Ishikawa (cell line): ENCODE measurements at regions not wholly inside any gene's neighbourhood (a gene's known extent, or its start where the extent isn't known, plus 50 kb on each side); places are given as distances from the start of the nearest gene placed in this dataset.
A peak's percentile ranks its signal among the peaks of the same experiment; 100 is the strongest.

Experiments used
- CREB1 ChIP-seq: IDR thresholded peaks from 2 replicates; pipeline ENCODE4 v1.6.1; 2012; ENCODE audit warnings: low read depth
- FOXM1 ChIP-seq: IDR thresholded peaks from 2 replicates; pipeline ENCODE4 v1.6.1; 2012; ENCODE audit warnings: low read depth, borderline replicate concordance
- RAD21 ChIP-seq: IDR thresholded peaks from 2 replicates; pipeline ENCODE4 v1.6.1; 2012; ENCODE audit warnings: low read depth
- YY1 ChIP-seq: IDR thresholded peaks from 2 replicates; pipeline ENCODE4 v1.6.1; 2012; ENCODE audit warnings: low read depth
- ZBTB7A ChIP-seq: IDR thresholded peaks from 2 replicates; pipeline ENCODE4 v1.6.1; 2012; ENCODE audit warnings: low read depth

GRCh38 chr13:60627071-60627686, 230.2 kb downstream of the TDRD3 start:
- TF ChIP-seq CREB1 (no peak), ZBTB7A (no peak), RAD21 (peak; percentile 92), FOXM1 (no peak), YY1 (no peak)
